ENCODE measurements at regions not wholly inside any gene's neighbourhood (a gene's known extent, or its start where the extent isn't known, plus 50 kb on each side); places are given as distances from the start of the nearest gene placed in this dataset.
"Not testable (repeated sequence)": the region's sequence is repeated elsewhere in the genome, so short reads cannot be mapped to it uniquely, and the experiment has no call there.

DNA sequence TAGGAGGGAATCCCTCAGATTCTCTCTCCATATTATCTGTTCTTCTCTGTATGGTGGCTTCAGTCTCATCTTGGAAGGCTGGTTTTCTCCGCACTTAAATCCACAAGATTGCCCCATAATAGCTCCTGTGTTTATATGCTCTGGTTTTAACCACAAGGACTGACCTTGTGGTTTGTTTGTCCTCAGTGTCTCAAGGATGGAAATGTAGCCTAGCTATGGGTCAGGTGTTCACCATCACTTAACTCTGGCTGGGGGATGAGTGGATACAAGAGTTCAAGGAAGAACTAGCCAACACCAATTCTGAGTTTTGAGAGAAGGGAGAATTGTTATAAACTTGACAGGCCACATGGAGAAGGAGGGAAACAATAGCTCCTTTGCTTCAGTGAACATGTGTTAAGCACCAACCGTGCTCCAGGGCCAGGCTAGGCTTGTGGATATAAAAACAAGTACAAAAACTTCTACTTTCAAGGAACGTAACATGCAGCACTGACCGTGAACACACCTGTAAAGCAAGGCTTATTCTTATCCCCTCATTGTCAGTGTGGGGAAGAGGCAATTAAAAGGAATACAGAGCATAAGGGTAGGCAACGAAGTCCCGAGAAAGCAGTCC is 75.6 kb upstream of the VLDLR start:
- Histone ChIP-seq H3K36me3 (no peaks in the 10 kb centered on the region), H3K9me3 (no peaks in the 10 kb centered on the region), H3K27ac (no peak overlapping the region), H3K27me3 (no peaks in the 10 kb centered on the region), H3K4me3 (no peak overlapping the region), H3K4me1 (no peaks in the 10 kb centered on the region)
- DNase-seq (ENCODE audit: low spot score in 2 of 2), result no peak
- WGBS, result 80% methylated on average over 6 of the region's 6 CpGs
- TF ChIP-seq, protein P1, sequence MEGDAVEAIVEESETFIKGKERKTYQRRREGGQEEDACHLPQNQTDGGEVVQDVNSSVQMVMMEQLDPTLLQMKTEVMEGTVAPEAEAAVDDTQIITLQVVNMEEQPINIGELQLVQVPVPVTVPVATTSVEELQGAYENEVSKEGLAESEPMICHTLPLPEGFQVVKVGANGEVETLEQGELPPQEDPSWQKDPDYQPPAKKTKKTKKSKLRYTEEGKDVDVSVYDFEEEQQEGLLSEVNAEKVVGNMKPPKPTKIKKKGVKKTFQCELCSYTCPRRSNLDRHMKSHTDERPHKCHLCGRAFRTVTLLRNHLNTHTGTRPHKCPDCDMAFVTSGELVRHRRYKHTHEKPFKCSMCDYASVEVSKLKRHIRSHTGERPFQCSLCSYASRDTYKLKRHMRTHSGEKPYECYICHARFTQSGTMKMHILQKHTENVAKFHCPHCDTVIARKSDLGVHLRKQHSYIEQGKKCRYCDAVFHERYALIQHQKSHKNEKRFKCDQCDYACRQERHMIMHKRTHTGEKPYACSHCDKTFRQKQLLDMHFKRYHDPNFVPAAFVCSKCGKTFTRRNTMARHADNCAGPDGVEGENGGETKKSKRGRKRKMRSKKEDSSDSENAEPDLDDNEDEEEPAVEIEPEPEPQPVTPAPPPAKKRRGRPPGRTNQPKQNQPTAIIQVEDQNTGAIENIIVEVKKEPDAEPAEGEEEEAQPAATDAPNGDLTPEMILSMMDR (IDR thresholded peaks at IDR 0.05), result no peak
- TF ChIP-seq EP300 (IDR thresholded peaks at IDR 0.05), result no peak
- TF ChIP-seq POLR2A (IDR thresholded peaks at IDR 0.05), result no peak
- TF ChIP-seq POLR2AphosphoS5 (IDR thresholded peaks at IDR 0.05), result no peak

DNA sequence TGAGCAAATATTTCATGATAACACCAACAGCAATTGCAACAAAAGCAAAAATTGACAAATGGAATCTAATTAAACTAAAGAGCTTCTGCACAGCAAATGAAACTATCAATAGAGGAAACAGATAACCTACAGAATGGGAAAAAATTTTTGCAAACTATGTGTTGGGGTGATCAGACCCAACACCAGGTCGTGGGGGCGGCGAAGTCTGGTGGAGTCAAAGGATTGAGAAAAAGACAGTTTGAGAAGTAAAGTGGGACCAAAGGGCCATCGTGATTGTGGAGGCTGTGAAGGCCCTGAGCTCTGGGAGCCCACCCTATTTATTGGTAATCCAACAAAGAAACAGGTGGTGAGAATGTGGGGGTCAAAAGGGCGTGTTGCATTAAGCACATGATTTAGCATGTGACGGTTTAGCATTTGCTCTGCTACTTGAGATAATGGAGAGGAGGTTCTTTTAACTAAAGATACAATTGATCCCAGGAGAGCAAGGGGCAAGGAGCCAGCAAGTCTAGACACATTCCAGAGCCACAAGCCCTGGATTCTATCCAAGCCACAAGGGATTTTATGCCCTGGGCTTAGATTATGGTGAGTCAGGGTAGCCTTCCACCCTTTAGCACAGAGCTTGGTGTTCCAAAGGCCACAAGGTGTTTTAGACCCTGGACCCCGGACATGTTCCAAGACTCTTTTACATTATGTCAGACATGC is 65.5 kb upstream of the VLDLR start:
- WGBS, result 79% methylated on average over 7 of the region's 7 CpGs
- DNase-seq (ENCODE audit: low spot score in 2 of 2); H3K9me3 ChIP-seq; H3K36me3 ChIP-seq; H3K27ac ChIP-seq; H3K4me3 ChIP-seq; H3K27me3 ChIP-seq: not testable (repeated sequence)
- H3K4me1 ChIP-seq, result peaks cover 10% of the 10 kb centered on the region

DNA sequence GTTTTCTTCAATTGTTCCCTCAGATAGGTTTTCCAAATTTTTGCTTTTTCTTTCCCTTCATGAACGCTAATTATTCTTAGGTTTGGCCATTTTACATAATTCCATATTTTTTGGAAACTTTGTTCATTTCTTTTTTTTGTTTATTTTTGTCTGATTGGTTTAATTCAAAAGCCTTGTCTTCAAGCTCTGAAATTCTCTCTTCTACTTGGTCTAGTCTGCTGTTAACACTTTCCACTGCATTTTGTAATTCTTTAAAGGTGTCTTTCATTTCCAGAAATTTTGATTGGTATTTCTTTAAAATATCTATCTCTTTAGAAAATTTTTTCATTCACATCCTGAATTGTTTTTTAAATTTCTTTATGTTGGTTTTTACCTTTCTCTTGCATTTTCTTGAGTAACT is 63.9 kb upstream of the VLDLR start:
- Histone ChIP-seq H3K4me1 (peaks cover 10% of the 10 kb centered on the region), H3K36me3 (no peaks in the 10 kb centered on the region), H3K27ac (no peak overlapping the region), H3K9me3 (no peaks in the 10 kb centered on the region), H3K27me3 (no peaks in the 10 kb centered on the region), H3K4me3 (no peak overlapping the region)
- no peak for DNase-seq (ENCODE audit: low spot score in 2 of 2)
- TF ChIP-seq, protein P1 (IDR thresholded peaks at IDR 0.05), result no peak
- no peak for TF ChIP-seq POLR2AphosphoS5 (IDR thresholded peaks at IDR 0.05)
- TF ChIP-seq POLR2A (IDR thresholded peaks at IDR 0.05), result no peak
- TF ChIP-seq EP300 (IDR thresholded peaks at IDR 0.05), result no peak
- 84% methylated on average over 1 of the region's 1 CpG for WGBS

DNA sequence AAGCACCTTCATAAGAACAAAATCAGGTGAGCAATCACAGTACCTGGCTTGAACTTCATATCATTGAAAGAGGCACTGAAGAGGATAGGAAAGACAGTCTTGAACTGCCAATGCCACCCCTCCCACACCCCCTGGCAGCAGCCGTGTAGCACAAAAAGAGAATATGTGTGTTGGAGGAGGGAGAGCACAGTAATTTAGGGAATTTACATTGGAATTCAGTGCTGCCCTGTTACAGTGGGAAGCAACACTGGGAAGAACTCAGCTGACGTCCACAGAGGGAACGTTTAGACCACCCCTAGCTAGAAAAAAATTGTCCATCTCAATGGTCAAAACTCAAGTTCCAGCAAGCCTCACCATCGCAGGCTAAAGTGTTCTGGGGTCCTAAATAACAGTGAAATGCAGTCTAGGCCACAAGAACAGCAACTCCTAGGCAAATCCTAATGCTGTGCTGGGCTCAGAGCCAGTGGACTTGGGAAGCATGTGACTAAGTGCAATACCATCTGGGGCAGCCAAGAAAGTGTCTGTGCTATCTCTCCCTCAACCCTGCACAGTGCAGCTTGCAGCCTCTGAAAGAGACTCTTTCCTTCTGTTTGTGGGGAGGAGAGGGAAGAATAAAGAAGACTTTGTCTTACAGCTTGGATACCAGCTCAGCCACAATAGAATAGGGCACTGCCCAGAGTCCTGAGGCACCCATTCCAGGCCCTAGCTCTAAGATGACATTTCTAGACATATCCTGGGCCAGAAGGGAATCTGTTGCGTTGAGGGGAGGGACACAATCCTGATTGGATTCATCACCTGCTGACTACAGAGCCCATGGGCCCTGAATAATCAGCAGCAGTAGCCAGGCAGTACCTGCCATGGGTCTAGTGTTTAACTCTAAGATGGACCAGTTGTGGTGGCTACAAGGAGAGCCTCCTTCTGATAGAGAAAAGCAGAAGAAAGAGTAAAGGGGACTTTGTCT is 62.1 kb upstream of the VLDLR start:
- no peak overlapping the region for H3K4me3 ChIP-seq
- H3K27me3 ChIP-seq, result no peaks in the 10 kb centered on the region
- no peak overlapping the region for H3K27ac ChIP-seq
- no peak for DNase-seq (ENCODE audit: low spot score in 2 of 2)
- H3K9me3 ChIP-seq, result no peaks in the 10 kb centered on the region
- 46% methylated on average over 5 of the region's 5 CpGs for WGBS
- no peak for TF ChIP-seq EP300 (IDR thresholded peaks at IDR 0.05)
- TF ChIP-seq, protein P1 (IDR thresholded peaks at IDR 0.05), result no peak
- TF ChIP-seq POLR2AphosphoS5 (IDR thresholded peaks at IDR 0.05), result no peak
- TF ChIP-seq POLR2A (IDR thresholded peaks at IDR 0.05), result no peak
- no peaks in the 10 kb centered on the region for H3K36me3 ChIP-seq
- peaks cover 10% of the 10 kb centered on the region for H3K4me1 ChIP-seq

DNA sequence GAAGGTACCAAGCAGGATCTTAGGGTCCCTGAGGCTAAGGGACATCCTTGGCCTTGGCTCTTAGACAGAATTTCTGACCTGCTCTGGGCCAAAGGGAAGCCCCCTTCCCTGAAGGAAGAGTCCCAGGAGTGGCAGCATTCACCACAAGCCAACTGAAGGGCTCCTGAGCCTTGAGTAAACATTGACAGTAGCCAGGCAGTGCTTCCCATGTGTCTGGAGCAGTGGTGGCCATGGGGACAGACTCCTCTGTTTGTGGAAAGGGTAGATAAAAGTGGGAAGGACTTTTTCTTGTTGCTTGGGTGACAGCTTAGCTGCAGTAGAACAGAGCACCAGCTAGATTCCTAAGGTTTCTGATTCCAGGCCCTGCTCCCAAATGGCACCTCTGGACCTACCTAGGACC is 61.4 kb upstream of the VLDLR start:
- no peak for DNase-seq (ENCODE audit: low spot score in 2 of 2)
- TF ChIP-seq EP300 (IDR thresholded peaks at IDR 0.05) (no peak), POLR2AphosphoS5 (IDR thresholded peaks at IDR 0.05) (no peak), POLR2A (IDR thresholded peaks at IDR 0.05) (no peak)
- TF ChIP-seq, protein P1 (IDR thresholded peaks at IDR 0.05), result no peak
- peaks cover 10% of the 10 kb centered on the region for H3K4me1 ChIP-seq
- no peaks in the 10 kb centered on the region for H3K9me3 ChIP-seq
- no peaks in the 10 kb centered on the region for H3K27me3 ChIP-seq
- H3K36me3 ChIP-seq, result no peaks in the 10 kb centered on the region
- no peak overlapping the region for H3K27ac ChIP-seq
- no peak overlapping the region for H3K4me3 ChIP-seq
